ENCODE measurements at regions not wholly inside any gene's neighbourhood (a gene's known extent, or its start where the extent isn't known, plus 50 kb on each side); places are given as distances from the start of the nearest gene placed in this dataset.
"Not testable (repeated sequence)": the region's sequence is repeated elsewhere in the genome, so short reads cannot be mapped to it uniquely, and the experiment has no call there.

DNA sequence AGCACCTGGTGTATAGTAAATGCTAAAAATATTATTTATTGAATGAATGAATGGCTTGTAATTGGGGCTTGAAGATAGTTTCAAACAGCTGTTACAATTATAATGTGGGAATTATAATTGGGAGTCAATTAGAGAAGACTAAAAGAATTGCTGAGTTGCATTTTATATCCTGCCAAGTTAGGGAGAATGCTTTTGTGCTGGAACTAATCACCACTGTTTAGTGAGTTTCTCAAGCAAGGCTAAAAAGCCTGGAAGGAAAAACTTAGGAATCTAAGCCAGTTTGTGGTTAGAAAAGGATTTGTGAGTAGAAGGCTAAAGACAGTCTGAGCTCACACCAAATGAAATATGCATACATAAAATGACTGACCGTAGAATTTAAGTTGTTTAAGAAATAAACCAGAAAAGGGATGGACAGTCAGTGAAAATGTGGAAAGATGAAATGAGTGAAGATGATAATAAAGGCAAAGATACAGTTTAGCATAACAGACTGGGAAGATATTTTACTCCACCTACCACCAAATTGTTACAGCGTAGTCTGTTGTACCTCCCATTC, 647.7 kb upstream of the FSHR start:
- peak; percentile 12 for DNase-seq

DNA sequence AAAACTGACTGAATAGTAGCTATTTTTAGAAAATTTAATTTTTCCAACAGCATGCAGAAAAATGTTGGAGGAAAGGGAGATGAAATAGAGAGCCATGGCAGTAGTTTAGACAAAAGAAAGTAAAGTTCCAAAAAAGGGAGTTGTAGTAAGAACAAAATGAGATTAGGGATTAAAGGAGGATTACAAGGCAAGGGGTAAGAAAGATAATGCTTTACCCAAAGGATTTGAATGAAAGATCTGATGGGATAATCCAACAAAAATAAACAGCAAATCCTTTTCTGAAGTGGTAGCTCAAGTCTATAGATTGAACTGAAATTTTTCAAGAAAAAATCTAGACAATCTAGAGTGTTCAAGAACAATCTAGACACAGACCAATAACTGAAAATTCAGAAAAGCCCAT, 644.3 kb upstream of the FSHR start:
- DNase-seq: no peak

DNA sequence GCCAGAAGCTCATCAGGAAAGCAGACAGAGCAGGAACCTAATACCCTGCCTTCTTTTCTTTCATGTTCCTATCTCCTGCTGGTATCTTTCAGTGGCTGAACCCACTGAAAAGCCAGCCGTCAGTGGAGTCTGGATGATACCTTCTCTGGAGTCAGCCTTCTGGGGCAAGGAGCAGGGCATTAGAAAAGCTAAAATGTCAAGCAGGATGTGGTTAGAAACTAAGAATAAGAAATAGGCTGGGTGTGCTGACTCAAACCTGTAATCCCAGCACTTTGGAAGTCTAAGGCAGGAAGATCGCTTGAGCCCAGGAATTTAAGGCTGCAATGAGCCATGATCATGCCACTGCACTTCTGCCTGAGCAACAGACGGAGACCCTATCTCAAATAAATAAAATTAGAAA, 642.0 kb upstream of the FSHR start:
- no peak for DNase-seq

DNA sequence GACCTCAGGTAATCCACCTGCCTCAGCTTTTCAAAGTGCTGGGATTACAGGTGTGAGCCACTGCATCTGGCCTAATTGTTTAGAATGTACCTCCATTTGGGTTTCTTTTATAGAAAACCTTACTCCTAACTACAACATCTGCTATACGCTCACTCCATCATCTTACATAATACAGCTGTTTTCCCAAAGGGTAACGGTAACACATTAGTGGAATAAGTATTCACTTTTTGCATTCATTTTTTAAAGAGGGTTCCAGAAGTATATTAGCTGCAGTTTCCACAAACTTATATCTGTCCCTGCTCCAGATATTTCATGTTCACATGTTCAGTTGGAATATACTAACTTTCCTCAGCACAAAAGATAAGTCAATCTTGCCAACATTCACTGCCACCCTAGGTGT, 640.1 kb upstream of the FSHR start:
- DNase-seq: no peak

DNA sequence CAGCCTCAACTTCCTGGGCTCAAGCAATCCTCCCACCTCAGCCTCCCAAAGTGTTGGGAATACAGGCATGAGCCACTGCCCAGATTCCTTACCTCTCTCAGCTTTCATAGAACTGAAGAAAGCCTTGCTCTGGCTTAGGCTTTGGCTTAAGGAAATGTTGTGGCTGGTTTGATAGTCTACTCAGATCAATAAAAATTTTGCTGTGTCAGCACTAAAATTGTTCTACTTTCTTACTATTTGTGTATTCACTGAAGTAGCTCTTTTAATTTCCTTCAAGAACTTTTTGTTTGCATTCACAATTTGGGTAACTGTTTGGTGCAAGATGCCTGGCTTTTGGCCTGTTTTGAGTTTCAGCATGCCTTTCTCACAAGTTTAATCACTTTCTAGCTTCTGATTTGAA, 634.0 kb upstream of the FSHR start:
- no peak for DNase-seq

DNA sequence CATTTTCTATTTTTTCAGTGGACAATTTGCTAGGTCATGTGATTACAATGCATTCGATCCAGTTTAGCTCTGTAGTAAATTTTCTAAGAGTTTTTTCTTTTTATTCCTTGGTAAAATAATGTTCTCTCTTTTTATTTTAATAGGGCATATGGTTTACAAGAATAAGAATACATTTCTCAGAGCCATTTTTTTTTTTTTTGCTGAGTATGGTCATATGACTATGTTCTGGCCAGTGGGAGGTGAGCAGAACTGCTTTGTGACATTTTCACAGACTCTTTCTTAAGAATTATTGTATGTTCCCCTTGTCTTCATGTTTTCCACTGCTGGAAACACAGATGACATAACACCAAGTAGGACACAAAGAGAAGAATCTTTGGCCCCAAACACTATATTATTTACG, 626.6 kb upstream of the FSHR start:
- no peak for DNase-seq

DNA sequence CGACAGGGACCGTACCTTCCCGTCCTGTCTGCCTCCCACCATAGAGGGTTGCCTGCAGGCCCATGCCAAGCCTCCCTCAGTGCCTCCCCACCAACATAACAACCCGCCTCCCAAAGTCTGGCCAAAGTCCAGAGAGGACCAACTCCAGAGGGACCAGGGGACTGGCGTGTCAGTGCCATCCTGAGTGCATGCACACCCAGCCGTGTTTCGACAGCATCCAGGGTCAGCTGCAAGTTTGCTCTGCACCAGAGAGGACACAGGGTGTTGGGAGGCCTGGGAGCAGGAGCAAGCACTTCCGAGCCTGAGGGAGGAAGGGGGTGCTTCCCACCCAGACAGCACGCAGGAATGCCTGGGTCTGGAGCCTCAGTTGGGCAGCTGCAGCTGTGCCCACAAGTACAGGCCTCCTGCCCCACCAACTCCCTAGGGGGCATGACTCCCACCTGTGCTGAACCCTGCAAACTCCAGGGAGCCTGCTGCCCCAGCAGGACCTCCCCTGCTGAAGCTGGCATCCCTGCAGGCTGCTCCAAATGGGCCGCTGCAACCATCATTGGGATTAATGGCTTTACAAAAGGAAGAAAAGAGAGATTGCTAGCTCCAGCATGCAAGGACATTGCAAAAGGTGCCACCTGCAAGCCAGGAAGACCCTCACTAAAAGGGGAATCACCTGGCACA, 618.1 kb upstream of the FSHR start:
- no peak for DNase-seq

DNA sequence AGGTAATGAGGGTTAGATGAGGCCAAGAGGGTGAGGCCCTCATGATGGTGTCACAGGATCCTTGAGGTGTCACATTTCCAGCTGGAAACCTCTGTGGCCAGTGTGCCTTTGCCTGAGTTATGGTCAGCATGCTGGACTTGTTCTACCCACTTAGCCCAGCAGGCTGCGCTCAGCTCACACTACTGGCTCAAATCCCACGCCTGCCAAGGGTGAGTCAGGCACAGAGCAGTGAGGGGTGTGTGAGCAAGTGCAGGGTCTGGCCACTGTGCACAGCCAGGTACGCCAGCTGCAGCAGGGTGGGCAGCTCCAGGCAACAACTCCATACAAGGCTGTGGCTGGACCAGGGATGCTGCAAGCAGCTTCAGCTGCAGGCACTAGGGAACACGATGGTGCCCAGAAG, 616.6 kb upstream of the FSHR start:
- DNase-seq: peak; percentile 38

DNA sequence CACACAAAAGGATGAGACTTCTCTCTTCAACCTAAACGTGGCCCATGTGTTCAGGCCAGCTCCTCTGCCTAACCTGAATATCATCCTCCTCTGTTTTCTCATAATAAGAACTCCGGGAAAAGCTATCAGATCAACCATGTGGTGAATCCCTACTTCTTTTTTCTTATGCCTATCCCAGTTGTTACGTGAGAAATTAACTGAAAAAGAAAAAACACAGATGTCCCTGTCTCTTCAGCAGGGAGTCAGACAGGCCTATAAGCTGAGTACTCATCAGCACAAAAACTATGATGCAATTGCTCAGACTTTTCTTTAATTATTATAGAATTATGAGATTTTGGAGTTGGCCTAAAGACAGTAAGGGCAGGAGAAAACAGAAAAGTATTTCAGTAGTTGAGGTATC, 613.0 kb upstream of the FSHR start:
- DNase-seq: no peak

DNA sequence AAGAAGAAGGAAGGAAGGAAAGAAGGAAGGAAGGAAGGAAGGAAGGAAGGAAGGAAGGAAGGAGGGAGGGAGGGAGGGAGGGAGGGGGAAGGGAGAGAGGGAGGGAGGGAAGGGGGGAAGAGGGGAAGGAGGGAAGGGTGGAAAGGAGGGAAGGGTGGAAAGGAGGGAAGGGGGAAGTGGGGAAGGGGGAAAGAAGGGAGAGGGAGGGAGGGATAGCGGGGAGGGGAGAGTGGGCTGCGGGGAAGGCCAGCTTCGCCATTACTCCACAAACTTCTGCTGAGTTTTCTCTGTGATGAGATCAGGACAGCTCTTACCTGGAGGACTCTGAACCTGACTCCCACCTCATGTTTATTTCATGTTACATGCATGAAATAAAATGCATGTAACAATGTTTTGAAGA, 601.5 kb upstream of the FSHR start:
- DNase-seq: no peak

DNA sequence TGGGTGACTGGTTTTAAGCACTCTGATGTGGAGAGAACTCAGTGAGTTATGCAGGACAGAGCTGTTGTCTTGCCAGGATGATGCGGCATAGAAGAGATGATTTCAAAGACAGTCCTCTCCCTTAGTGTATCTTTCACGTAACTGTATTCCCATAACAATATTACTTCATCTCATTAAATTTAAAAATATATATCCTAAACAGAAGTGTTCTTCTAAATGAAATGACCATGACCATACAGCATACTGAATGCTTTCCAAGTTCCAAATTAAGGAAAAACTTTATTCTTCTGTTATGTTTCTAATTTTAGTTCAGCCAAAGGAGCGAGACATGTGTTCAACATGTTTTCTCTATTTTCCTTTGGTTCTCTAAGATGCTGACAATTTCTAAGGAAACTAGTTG, 600.1 kb upstream of the FSHR start:
- DNase-seq: no peak

DNA sequence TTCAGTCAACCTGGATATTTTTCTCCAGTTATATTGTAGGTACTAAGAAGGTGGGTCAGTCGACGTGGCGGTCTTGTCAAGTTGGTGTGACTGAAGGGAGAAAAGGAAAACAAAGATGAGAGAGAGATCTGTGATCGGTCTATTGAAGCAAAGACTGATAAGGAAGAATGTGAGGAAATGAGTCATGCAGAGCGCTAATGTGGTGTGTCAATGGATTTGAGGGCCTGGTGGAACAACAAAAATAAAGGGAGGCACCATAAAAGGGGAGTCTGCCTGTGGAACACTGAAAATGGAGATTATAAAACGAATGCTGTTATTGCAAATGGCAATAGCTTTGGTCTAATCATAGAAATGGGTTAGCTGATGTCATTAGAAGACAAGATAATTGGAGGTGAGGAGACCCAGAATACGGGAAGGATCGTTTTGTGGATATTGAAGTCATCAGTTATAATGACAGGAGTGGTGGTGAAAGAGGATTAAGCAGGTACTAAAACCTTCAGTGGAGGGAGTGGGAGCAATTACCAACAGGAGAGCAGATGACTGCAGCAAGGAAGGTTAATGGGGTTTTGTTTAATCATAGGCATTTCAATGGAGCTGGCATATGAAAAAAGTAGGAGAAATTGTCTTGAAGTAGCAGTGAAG, 599.1 kb upstream of the FSHR start:
- DNase-seq: no peak

DNA sequence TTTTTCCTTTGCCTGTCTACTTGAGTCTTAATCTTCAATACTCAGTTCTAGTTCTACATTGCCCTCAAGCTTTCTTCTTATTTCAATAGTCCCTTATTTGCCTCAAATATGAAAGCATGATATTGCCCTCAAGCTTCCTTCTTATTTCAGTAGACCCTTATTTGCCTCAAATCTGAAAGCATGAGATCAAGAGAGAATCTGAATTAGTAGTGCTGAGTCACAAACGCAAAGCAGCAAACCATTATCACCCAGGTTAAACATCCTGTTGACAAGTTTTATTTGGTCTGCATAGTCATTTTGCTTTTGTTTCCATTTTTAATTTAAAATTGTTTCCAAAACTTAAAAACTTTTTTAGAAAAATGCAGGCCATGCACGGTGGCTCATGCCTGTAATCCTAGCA, 583.3 kb upstream of the FSHR start:
- no peak for DNase-seq

DNA sequence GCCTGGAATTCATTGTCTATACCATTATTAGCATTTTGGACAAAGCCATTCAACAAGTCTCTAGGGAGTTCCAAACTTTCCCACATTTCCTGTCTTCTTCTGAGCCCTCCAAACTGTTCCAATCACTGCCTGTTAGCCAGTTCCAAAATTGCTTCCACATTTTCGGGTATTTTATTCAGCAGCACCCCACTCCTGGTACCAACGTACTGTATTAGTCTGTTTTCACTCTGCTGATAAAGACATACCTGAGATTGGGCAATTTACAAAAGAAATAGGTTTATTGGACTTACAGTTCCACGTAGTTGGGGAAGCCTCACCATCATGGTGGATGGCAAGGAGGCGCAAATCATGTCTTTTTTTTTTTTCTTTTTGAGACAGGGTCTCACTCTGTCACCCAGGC, 578.6 kb upstream of the FSHR start:
- DNase-seq: not testable (repeated sequence)

DNA sequence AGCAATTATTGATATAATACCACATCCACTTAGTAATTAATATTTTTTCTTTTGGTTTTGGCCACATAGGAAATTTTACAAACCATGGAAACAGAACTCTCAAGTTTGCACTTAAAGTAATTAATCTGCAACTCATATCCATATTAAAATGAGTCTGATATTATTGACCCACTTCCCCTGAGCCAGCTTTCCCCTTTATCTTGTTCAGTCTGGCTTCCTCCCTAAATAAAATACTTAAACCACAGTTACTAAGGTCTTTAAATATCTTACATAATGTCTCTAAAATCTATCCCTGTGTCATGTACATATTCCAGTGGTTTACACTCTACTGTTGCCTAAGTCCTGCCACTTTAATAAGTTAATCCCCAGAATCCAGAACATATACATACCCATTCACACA, 564.9 kb upstream of the FSHR start:
- DNase-seq: no peak

DNA sequence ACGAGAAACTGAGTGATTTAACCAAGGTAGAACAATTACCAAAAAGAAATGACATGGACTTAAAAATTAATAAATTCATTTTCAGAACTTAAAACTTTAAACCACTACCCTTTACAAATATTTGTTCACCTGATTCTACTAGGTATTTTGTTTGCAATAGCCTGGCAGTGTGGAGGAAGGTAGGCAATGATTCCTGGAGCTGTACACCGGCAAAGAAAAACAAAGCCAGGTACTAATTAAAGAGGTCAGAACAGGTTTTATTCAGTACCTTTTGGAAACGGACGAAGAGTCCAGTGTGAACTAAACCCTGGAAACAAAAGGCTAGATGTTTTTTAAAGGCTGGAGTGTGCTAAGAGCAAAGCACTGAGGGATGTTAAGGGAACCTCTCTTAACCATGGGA, 561.3 kb upstream of the FSHR start:
- no peak for DNase-seq

DNA sequence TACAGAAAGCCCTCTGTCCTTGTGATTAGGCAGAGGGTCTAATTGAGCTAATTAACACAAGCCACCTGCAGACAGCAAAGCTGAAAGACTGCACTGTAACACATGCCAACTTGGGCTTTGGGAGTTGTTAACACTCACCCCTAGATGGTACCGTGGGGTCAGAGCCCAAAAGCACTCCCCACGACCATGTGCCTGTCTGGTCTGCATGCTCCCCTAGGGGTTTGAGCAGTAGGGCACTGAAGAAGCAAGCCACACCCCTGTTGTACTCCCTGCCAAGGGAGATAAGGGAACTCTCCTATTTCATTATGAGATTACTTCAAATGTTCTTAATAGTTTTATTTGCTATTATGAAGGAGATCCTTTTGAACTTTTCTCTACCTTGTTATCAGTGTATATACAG, 560.1 kb upstream of the FSHR start:
- no peak for DNase-seq

DNA sequence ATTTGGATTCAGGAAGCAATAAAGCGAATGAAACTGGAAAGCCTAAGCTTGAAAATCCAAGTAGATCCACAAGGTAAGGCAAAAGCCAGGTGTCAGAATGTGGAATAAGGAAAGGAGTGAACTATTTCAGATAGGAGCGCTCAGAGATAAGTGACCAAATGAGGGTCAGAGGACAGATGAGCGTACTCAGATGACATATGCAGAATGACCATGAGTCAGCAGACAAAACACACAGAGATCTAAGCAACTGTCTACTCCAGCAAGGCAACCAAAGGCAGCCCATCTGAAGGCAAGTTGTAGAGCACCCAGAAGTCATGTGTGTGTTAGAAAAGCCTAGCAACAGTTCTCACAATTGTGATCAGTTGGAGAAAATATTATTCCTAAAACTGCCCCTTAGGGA, 548.4 kb upstream of the FSHR start:
- DNase-seq: no peak

DNA sequence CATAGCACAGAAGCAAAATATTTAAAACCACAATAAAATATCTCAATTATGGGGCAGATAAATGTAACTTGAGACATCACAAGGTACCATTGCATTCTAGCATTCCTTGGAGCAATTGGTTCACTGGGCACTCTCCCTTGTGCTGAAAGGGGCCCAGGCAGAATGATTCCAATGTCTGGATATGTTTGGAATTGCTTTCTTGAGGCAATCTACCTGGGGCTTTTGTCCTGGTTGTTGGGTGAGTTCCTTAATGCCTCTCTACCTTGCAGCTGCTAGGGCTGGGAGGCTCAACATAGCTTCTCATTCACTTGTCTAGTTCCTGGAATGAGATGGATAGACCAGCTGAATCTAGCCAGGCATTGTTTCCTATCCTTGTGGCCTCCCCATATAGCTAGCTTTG, 539.6 kb upstream of the FSHR start:
- DNase-seq: no peak

DNA sequence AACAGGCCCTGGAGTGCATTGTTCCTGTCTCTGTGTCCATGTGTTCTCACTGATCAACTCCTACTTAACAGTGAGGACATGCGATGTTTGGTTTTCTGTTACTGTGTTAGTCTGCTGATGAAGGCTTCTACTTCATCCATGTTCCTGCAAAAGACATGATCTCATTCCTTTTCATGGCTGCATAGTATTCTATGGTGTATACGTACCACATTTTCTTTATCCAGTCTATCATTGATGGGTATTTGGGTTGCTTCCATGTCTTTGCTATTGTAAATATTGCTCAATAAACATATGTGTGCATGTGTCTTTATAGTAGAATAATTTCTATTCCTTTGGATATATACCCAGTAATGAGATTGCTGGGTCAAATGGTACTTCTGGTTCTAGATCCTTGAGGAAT, 537.7 kb upstream of the FSHR start:
- not testable (repeated sequence) for DNase-seq

DNA sequence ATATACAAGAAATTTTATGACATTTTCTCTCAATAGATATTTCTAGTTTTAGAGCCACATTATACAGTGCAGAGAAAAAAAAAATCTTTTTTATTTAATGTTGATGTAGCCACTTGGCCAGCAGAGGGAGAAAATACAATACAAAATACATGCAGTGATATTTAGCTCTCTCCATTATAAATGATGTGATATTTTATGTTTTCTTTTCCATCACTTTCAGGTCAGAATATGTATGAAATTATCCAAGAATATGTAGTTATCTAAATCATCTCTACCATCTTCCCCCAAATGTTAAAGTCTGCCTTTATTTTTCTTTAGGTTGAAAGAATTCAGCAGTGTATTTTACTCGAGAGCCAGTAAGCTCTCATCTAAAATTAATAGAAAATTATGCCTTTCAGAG, 533.6 kb upstream of the FSHR start:
- no peak for DNase-seq

DNA sequence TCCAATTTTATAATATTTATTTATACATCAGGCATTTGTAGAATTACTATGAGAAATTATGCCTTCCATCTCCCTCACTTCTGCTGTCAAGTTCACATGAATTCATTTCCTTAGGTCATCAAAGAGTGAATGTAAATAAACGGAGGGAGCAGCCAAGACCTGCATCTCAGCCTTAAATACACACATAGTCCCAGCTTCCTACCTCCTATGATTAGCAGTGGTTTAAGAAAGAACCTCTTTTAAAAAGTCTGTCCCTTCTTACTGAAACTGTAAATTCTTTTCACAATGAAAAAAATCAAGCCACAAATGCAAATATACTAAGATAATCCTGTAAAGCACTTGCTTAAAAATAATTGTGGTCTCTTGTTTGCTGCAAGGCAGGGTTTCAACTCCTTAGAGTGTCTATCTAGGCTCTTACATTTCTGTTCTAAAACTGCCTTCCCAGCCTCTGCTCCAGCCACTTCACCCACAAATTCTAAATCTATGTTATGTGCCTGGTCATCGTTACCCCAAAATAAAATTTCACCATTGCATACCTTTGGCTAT, 532.7 kb upstream of the FSHR start:
- no peak for DNase-seq

DNA sequence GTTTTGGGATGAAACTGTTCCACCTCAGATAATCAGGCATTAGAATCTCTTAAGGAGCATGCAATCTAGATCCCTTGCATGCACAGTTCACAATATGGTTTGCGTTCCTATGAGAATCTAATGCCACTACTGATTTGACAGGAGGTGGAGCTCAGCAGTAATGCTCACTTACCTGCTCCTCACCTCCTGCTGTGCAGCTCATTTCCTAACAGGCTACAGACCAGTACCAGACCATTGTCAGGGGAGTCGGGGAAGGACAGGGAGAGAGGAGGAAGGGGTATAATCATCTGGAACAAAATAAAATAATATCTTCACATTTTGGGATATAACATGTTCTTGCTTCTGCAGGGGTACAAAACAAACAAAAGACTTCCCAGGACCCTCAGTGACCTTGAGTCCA, 532.0 kb upstream of the FSHR start:
- no peak for DNase-seq

DNA sequence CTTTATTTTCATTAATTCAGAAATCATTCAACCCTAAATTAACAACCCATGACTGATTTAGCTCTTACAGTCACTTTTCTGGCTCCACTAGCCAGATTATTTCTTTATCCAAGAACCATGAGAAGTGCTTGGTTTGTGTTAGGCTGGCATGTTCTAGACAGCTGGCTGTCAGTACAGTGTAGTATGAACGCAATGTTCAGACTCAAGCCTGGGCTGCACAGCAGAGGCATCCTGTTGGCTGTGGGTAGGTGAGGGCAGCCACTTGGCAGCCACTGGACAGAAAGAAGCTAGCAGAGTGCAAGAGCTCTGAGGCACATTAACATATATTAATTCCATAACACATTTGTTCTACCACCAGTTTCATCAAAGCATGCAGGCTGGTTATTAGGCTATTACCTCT, 522.9 kb upstream of the FSHR start:
- DNase-seq: no peak

DNA sequence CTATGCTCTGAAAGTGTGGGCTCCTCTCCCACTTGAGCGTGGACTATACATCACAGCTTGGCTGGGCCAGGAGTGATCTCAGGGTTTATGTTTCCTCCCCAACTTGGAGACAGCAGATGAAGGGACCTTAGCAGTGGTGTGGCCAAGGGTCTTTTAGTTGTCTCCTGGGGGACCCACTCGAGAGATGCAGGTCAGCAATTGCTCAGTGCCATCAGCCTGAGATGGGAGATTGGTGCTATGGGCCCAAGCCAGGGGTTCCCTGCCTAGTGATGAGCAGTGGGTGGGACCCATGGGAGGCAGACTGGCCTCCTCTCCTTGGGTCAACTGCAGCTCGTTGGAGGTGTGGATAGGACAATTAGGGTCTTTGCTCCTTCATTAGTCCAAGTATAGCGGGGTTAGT, 510.5 kb upstream of the FSHR start:
- DNase-seq: no peak
